NCI-H82 (cell line): ENCODE measurements at regions not wholly inside any gene's neighbourhood (a gene's known extent, or its start where the extent isn't known, plus 50 kb on each side); places are given as distances from the start of the nearest gene placed in this dataset.

ENCODE experiments used
- DNase-seq: peaks from one replicate; lab custom pipeline; 2025; lab: John Stamatoyannopoulos, UW

DNA sequence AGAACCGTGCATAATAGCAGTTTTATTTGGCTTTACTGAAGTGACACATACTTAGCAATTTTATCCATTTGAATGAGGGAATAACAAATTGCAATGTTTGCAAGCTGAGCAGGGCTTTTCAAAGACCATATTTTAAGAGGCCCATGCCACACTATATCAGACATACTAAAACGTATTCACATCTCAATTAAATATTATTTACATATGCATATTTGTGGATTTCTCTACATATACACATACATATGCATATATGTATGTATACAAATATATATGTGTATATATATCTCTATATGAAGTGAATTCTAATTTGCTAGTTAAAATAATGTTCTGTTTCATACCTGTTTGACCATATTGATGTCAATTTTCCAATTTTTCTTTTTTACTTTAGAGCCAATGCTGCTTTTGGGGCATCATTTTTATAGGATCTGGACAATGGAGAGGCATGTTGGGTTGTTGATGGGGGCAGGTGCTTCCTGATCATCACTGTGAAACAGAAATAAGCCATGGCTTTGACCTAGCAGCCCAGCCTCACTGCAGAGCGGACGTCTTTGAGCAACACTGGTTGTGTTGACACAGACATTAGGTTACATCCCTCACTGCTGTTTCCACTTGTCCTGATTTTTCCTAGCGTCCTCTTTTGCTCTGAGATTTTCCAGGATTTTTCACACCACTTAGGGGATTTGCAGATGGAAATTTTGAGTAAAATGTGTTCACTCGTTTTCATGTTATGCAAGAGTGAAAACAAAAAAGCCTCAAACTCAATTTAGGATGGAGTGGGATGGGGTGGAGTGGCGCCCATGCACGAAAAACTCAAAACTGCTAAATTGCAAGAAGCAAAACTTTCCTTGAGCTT is 56.9 kb downstream of the RDH14 start:
- no peak for DNase-seq

DNA sequence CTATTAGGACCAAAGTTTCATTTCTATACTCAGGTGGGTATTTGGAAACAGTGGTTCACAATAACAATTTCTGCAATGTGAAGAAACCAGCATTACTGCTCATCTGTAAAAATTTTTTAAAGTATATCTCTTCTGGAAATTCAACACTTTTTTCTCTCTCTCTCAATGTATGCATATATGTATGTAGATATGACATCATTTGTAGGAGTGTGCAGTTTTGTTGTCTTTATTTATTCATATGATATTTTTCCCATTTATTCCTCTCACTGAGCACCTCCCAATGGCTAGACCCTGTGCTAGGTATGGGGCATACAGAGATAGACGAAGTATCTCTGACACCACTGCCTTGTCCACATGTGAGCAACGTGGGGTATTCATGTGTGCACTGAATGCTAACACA is 58.3 kb downstream of the RDH14 start:
- no peak for DNase-seq

DNA sequence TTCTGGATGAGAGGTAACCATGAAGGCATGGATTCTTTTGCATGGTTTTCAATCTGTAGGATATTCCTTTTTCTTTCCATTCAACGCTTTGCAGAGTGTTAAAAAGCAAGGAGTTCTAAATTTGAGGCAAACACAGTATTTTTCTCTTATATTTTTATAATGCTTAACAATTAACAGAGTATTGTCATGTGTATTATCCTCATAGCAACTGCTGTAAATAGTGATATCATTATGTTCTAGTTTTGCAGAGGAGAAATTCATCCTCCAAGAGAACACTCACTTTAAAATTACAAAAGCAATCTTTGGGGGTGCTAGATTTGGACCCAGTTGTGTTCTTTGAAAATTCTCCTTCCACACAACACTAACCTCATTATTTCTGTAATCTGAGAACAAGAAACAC is 58.7 kb downstream of the RDH14 start:
- DNase-seq: no peak

DNA sequence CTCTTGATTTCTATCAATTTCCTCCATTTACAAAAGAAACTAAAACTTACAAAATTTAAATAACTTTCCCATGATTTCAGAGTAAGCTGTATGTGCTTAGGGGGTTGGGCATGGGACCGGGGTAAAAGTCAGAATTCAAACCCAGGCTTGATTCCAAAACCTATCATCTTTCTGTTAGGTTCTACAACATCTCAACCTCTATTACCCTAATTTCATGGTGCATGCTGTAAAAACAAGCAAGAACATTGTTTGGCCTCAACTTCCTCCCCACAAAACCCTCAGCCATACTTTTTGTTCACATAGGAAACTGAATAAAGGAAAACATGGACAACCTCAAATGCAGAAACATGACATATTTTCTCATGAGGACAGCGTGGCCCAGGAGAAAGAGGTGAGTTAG is 59.3 kb downstream of the RDH14 start:
- DNase-seq: no peak

DNA sequence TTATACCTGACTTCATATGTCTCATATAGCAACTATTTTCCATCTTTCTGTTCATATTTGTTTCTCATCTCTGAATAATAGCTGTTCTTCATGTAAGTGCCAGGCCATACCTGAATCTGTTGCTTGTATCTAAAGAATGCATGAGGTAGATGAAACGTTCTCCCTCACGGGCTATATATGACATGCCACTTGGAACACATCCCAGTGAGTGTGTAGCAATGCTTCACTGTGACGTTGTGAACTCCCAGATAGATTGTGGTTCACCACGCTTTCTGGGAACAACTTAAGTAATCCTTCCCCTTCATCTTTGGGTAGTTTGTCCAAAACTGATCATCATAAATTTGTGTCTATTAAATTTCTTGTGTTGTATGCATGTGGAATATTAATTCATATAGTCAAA is 60.1 kb downstream of the RDH14 start:
- DNase-seq: no peak

DNA sequence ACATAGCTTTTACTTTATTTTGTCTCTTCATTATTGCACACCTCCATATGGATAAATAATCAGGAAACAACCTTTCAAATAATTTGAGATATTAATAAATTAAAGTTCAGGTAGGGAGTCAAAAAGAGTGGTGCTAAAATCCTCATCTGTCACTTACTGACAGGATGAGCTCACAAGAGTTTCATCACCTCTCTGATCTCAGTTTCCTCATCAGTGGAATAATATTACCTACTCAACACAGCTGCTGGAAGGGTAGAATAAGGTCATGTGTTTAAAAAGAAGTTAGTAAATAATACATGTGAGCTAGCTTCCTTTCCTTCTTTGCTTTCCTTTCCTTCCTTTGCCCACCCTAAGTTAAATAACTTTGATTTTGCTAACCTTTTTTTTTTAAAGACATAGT is 61.9 kb downstream of the RDH14 start:
- DNase-seq: no peak

DNA sequence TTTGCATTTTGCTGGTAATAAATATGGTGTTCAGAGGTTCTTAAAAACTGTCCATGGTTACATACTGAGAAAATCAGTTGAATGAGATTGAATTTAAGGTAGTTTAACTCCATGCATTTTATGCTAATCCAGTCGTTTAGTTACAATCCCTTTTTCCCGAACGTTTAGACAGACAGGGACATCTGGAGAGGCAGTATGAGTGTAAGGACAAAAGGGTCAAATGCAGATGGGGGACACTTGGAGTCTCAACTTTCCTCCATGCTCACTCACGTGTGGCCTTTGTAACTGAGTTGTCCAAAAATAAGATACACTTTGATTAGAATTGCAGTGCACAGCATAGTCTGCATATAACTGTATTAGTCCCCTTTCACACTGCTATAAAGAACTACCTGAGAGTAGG is 63.9 kb downstream of the RDH14 start:
- DNase-seq: no peak

DNA sequence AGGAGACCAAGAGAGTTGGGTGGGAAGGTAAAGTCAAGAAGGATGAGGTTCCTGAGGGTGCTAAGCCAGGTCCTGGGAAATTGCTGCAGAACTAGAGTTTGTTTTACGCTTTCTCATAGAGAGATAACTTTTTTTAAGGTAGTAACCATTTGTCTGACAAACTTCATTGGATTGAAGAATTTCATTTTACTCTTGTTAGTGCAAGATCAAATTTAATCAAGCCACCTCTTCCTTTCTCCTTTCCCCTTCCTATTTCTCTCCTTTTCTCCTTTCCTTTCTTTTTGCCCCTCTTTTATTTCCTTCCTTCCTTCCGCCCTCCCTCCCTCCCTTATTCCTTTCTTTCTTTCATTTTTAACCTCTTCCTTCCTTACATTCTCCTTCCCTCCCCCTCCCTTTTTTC is 65.4 kb downstream of the RDH14 start:
- DNase-seq: no peak

DNA sequence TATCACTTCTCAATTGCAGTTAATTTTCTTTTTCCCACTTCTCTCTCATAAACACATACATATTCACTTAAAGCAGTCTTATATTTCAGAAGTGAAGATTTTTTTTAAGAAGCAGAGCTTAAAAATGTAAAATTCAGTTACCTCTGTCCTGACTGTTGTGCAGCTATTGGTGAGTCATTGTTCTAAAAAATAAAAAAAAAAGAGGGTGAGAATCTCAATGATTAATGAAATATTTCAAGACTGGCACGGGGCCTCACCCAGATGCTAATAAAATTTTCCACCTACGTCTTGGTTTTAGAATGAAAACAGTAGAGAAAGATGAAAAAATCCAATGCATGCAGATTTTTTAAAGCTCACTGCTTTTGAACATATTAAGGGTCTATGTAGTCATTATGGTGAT is 67.7 kb downstream of the RDH14 start:
- no peak for DNase-seq

DNA sequence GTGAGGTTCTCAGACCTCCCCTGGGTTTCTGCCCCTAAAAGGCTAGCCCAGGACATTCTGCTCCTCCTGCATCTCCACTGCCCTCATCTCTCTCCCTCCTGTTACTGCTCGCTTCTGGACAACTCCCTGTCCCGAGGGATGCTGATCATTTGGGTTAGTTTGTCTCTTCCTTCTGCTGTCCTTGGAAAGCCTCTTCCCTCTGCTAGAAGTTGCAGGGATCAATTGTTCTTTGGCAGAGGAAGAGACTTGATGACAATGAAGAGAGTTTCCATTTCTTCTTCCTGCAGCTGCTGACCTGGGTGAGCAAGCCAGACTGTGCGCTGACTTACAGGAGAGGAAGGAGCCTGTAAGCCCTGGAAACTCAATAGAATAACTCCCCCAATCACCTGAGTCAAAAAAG is 68.9 kb downstream of the RDH14 start:
- no peak for DNase-seq

DNA sequence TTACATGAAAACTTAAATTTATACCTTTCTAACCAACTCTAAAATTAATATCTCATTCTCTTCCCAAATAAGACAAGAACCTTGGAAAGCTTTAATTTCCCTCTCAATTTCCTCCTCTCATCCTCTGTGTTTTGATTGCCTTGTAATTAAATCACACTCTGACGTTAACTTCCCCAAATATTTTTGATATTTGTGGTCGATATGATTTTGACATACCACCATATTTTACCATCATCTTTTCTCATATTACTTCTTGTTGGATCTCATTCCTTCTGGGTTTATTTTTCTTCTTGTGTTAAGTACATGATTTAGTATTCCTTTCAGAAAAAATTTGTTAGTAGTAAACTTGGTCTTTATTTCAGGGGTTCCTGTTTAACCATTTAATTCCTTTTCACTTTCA is 69.6 kb downstream of the RDH14 start:
- no peak for DNase-seq

DNA sequence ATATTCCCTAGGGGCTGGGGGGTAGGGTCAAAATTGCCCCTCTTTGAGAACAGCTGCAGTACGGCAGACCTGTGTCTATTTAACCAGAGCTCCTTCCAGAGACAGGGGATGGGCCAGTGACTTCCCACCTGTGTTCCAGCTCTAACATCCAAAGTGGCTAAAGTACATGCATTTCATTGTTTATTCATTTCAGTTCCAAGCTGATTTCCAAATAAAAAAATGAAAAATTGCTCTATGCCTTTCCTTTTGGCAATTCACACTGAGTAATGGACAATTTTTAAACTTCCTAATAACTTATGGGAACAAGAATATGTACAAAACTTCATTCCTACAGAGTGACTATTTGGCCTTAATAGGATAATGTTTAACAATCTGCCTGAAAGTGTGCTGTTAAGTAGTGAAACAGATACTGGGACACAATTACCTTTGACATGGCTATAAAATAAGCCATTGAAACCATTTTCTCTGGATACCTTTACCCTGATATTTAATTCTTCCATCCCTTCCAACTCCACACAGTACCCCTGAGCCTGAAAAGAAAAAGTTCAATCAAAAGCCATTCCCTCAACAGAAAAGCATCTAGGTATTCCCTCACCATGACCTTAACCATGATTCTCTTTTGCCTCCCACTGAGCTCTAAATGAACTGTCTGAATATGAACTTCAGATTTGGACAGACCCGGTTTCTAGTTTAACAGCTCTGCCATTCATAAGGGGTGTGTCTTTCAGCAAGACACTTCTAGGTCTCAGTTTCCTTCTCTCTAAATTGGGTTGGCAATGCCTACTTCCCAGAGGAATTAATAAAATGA is 73.1 kb downstream of the RDH14 start:
- no peak for DNase-seq

DNA sequence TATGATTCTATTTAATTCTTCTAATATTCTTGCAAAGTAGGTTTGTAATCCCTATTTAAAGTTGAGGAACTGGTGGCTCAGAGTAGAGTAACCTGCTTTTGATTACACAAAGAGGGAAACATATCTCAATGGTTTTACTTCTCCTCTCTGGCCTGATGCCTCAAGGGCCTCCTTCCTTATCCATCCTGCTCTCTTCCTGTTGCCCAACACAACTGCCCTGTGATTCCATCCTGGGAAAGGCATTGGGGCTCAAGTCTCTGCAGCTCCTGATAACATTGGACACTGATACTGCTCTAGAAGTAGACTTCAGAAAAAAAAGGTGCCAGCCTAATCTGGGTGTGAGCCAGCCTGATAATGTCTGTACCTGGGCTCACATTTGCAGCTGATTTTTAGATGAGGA is 75.8 kb downstream of the RDH14 start:
- no peak for DNase-seq

DNA sequence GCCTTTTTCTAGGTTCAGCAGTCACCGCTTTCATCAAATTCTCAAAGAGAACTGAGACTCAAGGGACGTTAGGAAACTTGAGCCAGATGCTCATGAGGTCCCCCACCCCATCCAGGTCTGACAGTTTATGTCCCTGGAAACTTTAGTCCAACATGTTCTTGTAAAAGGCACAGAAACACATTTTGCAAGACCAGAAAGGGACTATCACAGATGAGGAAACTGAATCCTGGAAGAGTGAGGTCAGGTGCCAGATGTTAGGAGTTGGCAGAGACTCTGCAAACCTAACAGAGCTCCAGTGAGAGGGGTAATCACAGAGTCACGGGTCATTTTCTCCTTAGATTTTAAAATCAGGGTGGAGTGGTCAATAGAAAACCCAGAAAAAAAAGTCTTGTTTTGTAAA is 76.6 kb downstream of the RDH14 start:
- no peak for DNase-seq

DNA sequence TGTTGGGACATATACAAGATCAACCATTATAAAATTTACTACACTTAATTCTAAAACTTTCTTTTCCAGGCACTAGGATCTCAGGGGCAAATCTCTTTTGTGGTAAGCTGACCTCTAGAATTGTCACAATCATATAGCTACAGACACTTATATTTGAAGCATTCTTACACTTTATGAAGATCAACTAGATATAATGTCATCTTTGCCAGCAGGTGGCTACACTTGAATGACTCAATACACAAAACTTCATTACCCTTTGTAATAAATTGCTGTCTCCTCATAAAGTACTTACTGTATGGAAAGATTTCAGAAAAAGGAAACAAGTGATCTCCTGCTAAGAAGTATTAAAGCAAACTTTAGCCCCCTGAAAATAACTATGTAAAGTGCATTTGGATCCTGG is 77.8 kb downstream of the RDH14 start:
- no peak for DNase-seq

DNA sequence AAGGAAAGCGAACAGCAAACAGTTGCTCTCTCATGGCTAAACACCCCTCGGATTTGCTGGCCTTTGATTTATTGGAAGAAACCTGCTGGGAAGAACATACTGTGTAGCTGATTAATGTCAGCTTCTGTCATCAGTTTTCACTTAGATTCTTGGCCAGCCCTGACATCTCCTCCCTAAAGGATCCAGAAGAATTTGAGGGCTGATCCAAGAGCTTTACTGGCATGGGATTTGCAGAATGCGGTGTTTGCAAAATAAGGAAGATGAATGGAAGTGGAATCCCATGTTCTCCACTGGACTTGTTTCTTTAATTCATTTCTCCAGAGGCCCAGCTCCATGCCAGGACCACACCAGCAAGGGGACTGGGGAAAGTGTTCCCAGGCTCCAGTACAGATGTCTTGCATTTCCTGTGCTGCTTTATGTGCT is 80.5 kb downstream of the RDH14 start:
- DNase-seq: no peak

DNA sequence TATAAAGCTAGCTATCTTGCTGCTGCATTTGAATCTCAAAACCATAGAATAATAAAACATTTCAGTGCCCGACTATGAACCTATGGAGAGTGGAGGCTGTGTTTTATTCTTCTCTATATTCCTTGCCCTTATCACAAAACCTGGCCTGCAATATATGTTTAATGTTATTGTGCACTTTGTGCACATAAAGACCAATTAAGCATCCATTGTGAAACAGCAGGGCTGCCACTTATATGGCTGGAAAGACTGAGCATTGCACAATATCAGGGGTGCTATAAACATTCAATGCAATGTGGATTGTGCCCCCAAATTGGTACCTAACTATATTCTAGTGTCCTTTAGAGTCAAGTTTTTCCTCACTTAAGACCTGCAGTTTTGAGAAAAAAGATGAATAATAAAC is 83.2 kb downstream of the RDH14 start:
- no peak for DNase-seq

DNA sequence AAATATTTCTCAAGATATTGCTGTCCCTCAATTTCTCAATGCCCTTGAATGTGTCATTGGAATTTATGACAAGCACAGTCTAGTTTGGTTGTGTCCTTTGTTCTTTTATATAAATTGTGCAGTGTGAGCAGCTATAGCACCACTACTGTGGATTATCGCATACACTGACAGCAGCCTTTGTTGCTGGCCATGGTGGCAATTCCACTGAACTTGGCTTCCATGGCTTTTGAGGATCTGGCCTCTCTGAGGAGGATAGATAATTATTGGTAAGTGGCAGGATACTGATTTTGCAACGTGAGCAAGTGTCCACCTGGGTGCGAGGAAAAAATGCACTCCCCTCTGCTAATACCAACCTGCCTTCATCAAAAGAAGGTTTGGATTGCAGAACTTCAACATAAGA is 84.0 kb downstream of the RDH14 start:
- DNase-seq: no peak

DNA sequence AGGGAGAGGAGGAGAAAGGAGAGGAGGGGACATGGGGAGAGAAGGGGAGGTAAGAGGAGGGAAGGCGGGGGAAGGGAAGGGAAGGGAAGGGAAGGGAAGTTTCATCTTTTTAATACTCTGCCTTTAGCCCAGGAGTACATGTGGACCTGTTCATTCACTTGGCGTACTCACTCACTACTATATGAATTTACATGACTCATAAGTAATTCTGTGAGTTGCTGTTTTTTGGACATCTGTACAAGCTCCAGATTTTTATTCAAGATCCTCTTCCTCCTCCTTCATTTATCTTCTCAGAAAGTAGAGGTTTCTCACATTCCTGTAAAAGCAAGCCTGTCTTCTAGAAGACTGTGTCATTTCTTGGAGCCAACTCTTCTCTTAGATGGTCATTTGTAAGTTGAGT is 84.6 kb downstream of the RDH14 start:
- DNase-seq: no peak

DNA sequence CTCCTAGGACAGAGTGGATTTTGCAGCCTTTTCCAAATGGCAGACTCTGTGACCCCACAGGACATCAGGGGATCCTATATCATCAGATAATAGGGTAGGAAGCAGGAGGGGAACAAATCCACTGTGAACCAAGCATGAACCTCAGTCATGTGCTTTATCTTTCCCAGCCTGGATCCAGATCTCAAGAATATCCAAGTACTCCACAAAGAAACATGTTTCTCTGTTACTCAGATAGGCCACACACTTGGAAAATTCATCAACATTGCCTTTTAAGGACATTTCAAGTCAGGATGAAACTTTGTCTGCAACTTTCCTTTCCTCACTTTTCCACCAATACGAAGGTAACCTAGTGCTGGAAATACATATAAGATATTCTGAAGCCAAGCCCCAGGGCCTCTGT is 85.8 kb downstream of the RDH14 start:
- no peak for DNase-seq

DNA sequence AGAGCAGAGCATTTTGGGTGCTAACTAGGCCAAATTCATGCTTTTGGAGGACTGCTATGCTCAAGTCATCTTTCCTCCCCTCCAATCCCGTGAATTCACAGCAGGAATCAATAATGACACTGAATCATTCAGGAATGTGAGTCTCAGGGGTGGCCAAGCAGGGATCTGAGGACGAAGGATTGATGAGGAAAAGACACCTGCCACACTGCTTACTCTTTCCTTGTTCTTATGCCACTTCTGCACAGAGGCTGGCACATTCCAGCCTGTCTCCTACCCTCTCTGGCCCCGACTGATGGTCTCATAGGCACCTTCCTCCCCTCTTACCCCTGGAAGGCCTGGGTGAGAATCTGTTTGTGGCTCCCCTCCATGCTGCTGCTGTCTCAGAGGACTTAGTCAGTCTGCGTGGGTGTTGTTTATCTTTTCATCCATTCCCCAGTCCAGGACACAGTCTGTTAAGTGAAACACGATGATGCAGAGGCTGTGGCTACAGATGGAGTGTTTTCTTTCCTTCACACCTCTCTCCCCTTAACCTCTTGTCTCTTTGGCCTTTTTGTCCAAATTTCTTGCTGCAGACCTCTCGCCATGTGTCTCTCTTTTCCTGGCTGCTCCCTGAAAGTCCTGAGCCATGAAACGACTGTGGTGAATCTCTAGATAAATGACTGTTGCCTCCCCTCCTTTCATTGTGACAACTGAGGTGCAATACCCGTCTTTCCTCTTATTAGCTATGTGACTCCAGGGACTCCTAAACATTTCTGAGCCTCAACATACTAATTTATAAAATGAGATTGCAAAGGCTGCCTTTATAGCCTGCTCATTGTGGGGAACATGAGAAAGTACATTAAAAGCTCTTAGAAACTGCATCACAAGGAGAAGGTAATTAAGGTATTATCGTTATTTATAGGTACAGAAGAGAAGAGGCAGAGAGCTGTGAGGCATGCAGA is 86.9 kb downstream of the RDH14 start:
- DNase-seq: no peak

DNA sequence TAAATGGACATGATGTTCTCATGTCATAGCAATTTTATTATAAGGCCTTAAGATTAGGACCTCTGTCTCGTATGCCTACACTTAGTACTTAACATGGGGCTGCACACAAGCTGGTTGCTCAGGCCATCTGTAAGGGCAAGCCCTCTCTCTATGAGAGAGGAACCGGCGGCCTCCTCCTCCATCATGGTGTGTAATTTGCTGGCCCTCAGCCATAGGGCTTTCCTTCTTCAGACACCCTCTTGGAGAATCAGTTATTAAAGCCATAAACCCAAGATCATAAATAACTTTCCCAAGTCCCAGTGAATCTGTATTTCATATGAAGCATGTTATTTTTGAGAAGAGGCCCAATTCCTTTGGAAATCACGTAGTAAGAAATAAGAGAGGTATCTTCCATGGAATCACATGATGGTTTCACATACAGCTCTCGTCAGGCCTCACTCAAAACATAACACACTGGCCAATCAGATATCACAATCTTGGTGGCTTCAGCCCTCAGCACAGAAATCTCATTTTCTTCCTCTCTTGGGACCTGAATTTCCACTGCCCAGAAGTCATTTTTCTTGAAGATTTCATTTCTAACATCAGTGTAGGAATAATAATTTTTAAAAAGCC is 92.6 kb downstream of the RDH14 start:
- DNase-seq: no peak
